HG03565 (cell line): ENCODE measurements at regions not wholly inside any gene's neighbourhood (a gene's known extent, or its start where the extent isn't known, plus 50 kb on each side); places are given as distances from the start of the nearest gene placed in this dataset.
A peak's percentile ranks its signal among the peaks of the same experiment; 100 is the strongest.

Source experiments
- ATAC-seq: cut with Tn5 transposase; IDR thresholded peaks from one replicate; pipeline ENCODE4 v1.9.1; 2021; ENCODE audit warnings: mild to moderate bottlenecking, moderate library complexity; ENCODE audit not compliant: unreplicated experiment

GRCh38 chr2:8543060-8543382 is 138.8 kb upstream of the ID2 start:
- ATAC-seq: no peak

GRCh38 chr2:8543383-8544170 is 138.3 kb upstream of the ID2 start:
- peak; percentile 67 for ATAC-seq

- ATAC-seq: no peak
These were observed 137.6 kb upstream of the ID2 start for GRCh38 chr2:8544171-8544785.

- ATAC-seq: peak; percentile 34
These were observed 136.8 kb upstream of the ID2 start for GRCh38 chr2:8544786-8545694.

GRCh38 chr2:8545695-8546611 is 135.9 kb upstream of the ID2 start:
- no peak for ATAC-seq

- no peak for ATAC-seq
These were observed 135.1 kb upstream of the ID2 start for GRCh38 chr2:8546612-8547283.

- no peak for ATAC-seq
These were observed 134.4 kb upstream of the ID2 start for GRCh38 chr2:8547284-8548064.

GRCh38 chr2:8548065-8548618 is 133.7 kb upstream of the ID2 start:
- no peak for ATAC-seq

- ATAC-seq: no peak
These were observed 133.2 kb upstream of the ID2 start for GRCh38 chr2:8548619-8549150.

GRCh38 chr2:8549273-8549922 is 132.5 kb upstream of the ID2 start:
- ATAC-seq: no peak

GRCh38 chr2:8549942-8550341 is 131.9 kb upstream of the ID2 start:
- no peak for ATAC-seq

- no peak for ATAC-seq
These were observed 131.4 kb upstream of the ID2 start for GRCh38 chr2:8550481-8550880.

GRCh38 chr2:8550937-8551621 is 130.8 kb upstream of the ID2 start:
- ATAC-seq: no peak

- peak; percentile 53 for ATAC-seq
These were observed 130.2 kb upstream of the ID2 start for GRCh38 chr2:8551622-8552074.

- no peak for ATAC-seq
These were observed 129.5 kb upstream of the ID2 start for GRCh38 chr2:8552293-8552801.

- no peak for ATAC-seq
These were observed 128.2 kb upstream of the ID2 start for GRCh38 chr2:8553643-8554042.

GRCh38 chr2:8554296-8554806 is 127.5 kb upstream of the ID2 start:
- ATAC-seq: no peak
